ENCODE measurements at regions not wholly inside any gene's neighbourhood (a gene's known extent, or its start where the extent isn't known, plus 50 kb on each side); places are given as distances from the start of the nearest gene placed in this dataset.

DNA sequence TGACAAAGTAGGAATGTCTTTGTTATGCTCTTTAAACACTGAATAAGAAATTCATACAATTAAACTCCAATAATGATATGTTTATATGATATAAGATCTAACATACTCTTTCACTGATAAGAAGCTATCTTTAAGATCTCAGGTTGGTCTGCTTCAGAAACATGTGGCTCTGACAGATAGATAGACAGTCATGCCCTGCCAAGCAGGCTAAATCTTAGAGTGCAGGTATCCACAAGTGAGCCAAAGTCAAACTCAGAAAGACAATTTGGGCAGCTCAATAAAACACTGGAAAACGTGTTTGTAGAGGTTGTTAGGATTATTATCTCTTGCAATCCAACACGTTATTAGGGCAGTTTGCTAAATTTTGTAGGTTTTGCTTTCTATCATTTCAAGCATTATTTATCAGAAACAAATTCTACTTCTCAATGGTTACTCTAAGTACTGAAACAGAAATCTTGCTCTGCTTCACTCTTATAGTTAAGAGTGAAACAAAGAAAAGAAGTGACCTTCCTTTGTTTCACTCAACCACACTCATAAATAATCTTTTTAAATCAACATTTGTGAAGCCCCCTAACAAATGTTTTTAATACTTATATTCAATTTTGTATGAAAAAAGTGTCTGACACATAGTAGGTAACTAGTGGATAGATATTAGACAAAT, 1255.6 kb downstream of the DIAPH3 start:
- H3K36me3 Mint-ChIP-seq (ENCODE audit: low read depth), result no peaks in the 10 kb centered on the region; the same call in 2 of the 3 replicates
- Histone ChIP-seq H4K20me1 (replicated peaks; ENCODE audit: insufficient read depth) (no peaks in the 10 kb centered on the region), H3K4me2 (no peak overlapping the region), H3K27me3 (ENCODE audit: insufficient read depth) (no peaks in the 10 kb centered on the region), H3K79me2 (replicated peaks; ENCODE audit: insufficient read depth) (no peaks in the 10 kb centered on the region), H3K27ac (ENCODE audit: low read depth) (no peak overlapping the region), H3K4me1 (ENCODE audit: insufficient read depth) (no peaks in the 10 kb centered on the region), H3K36me3 (ENCODE audit: insufficient read depth) (no peaks in the 10 kb centered on the region), H3K4me3 (no peak overlapping the region), H3F3A (replicated peaks; ENCODE audit: low read depth) (no peaks in the 10 kb centered on the region), H3K9me2 (ENCODE audit: insufficient read depth) (peaks cover 2% of the 10 kb centered on the region; the same call in 1 of the 2 replicates), H2AFZ (no peak overlapping the region)
- DNase-seq (ENCODE audit: low spot score), result no peak
- H3K27ac Mint-ChIP-seq, result no peak overlapping the region
- peaks cover 2% of the 10 kb centered on the region for H3K27me3 Mint-ChIP-seq (ENCODE audit: insufficient read depth, low read depth, poor library complexity)
- TF ChIP-seq CREB1 (CRISPR knock-in tag; IDR thresholded peaks at IDR 0.05; ENCODE audit: low read depth), result no peak
- no peak overlapping the region for H3K4me3 Mint-ChIP-seq
- no peaks in the 10 kb centered on the region for H3K9me3 Mint-ChIP-seq
- no peaks in the 10 kb centered on the region; the same call in 2 of the 3 replicates for H3K4me1 Mint-ChIP-seq
- ATAC-seq, result no peak

DNA sequence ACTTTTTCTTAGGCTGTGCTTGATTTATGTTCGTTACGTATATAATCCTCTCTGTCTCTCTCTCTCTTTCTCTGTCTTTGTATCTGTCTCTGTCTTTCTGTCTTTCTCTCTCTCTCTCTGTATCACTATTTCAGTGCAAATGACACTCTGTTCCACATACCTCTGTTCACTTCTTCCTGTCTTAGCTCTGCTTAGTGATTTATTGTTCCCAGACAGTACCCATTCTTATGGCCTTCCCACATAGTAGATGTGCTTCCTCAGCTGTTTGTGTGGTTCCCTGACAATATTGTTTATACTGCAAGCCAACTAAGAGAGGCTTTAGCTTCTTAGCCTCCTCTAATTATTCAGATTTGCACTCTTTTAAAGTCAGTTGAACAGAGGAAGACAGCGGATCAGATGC, 1244.2 kb downstream of the DIAPH3 start:
- H3K27ac Mint-ChIP-seq, result no peak overlapping the region
- H3K27me3 Mint-ChIP-seq (ENCODE audit: insufficient read depth, low read depth, poor library complexity), result no peaks in the 10 kb centered on the region
- no peaks in the 10 kb centered on the region for H3F3A ChIP-seq (replicated peaks; ENCODE audit: low read depth)
- H2AFZ ChIP-seq, result no peak overlapping the region
- peaks cover 10% of the 10 kb centered on the region for H3K9me2 ChIP-seq (ENCODE audit: insufficient read depth)
- no peaks in the 10 kb centered on the region for H3K4me1 ChIP-seq (ENCODE audit: insufficient read depth)
- H3K36me3 Mint-ChIP-seq (ENCODE audit: low read depth), result no peaks in the 10 kb centered on the region
- H3K36me3 ChIP-seq (ENCODE audit: insufficient read depth), result no peaks in the 10 kb centered on the region
- no peaks in the 10 kb centered on the region for H3K9me3 Mint-ChIP-seq
- no peak overlapping the region for H3K4me3 Mint-ChIP-seq
- no peak overlapping the region for H3K27ac ChIP-seq (ENCODE audit: low read depth)
- H3K4me2 ChIP-seq, result no peak overlapping the region
- no peaks in the 10 kb centered on the region for H3K79me2 ChIP-seq (replicated peaks; ENCODE audit: insufficient read depth)
- ATAC-seq (no peak), DNase-seq (ENCODE audit: low spot score) (no peak)
- H4K20me1 ChIP-seq (replicated peaks; ENCODE audit: insufficient read depth), result no peaks in the 10 kb centered on the region
- H3K4me3 ChIP-seq, result no peak overlapping the region
- no peaks in the 10 kb centered on the region for H3K27me3 ChIP-seq (ENCODE audit: insufficient read depth)
- H3K4me1 Mint-ChIP-seq, result no peaks in the 10 kb centered on the region
- no peak for TF ChIP-seq CREB1 (CRISPR knock-in tag; IDR thresholded peaks at IDR 0.05; ENCODE audit: low read depth)
- TF ChIP-seq STAT1 (IDR thresholded peaks at IDR 0.05; ENCODE audit: unreplicated experiment), result no peak
- no peak for TF ChIP-seq ZNF114 (CRISPR knock-in tag; IDR thresholded peaks at IDR 0.05)
- no peak for TF ChIP-seq NANOG (IDR thresholded peaks at IDR 0.05; ENCODE audit: borderline replicate concordance)
- no peak for TF ChIP-seq JUNB (IDR thresholded peaks at IDR 0.05; ENCODE audit: unreplicated experiment)
- TF ChIP-seq POLR2AphosphoS5 (IDR thresholded peaks at IDR 0.05; ENCODE audit: low read depth), result no peak
- TF ChIP-seq, protein P1, sequence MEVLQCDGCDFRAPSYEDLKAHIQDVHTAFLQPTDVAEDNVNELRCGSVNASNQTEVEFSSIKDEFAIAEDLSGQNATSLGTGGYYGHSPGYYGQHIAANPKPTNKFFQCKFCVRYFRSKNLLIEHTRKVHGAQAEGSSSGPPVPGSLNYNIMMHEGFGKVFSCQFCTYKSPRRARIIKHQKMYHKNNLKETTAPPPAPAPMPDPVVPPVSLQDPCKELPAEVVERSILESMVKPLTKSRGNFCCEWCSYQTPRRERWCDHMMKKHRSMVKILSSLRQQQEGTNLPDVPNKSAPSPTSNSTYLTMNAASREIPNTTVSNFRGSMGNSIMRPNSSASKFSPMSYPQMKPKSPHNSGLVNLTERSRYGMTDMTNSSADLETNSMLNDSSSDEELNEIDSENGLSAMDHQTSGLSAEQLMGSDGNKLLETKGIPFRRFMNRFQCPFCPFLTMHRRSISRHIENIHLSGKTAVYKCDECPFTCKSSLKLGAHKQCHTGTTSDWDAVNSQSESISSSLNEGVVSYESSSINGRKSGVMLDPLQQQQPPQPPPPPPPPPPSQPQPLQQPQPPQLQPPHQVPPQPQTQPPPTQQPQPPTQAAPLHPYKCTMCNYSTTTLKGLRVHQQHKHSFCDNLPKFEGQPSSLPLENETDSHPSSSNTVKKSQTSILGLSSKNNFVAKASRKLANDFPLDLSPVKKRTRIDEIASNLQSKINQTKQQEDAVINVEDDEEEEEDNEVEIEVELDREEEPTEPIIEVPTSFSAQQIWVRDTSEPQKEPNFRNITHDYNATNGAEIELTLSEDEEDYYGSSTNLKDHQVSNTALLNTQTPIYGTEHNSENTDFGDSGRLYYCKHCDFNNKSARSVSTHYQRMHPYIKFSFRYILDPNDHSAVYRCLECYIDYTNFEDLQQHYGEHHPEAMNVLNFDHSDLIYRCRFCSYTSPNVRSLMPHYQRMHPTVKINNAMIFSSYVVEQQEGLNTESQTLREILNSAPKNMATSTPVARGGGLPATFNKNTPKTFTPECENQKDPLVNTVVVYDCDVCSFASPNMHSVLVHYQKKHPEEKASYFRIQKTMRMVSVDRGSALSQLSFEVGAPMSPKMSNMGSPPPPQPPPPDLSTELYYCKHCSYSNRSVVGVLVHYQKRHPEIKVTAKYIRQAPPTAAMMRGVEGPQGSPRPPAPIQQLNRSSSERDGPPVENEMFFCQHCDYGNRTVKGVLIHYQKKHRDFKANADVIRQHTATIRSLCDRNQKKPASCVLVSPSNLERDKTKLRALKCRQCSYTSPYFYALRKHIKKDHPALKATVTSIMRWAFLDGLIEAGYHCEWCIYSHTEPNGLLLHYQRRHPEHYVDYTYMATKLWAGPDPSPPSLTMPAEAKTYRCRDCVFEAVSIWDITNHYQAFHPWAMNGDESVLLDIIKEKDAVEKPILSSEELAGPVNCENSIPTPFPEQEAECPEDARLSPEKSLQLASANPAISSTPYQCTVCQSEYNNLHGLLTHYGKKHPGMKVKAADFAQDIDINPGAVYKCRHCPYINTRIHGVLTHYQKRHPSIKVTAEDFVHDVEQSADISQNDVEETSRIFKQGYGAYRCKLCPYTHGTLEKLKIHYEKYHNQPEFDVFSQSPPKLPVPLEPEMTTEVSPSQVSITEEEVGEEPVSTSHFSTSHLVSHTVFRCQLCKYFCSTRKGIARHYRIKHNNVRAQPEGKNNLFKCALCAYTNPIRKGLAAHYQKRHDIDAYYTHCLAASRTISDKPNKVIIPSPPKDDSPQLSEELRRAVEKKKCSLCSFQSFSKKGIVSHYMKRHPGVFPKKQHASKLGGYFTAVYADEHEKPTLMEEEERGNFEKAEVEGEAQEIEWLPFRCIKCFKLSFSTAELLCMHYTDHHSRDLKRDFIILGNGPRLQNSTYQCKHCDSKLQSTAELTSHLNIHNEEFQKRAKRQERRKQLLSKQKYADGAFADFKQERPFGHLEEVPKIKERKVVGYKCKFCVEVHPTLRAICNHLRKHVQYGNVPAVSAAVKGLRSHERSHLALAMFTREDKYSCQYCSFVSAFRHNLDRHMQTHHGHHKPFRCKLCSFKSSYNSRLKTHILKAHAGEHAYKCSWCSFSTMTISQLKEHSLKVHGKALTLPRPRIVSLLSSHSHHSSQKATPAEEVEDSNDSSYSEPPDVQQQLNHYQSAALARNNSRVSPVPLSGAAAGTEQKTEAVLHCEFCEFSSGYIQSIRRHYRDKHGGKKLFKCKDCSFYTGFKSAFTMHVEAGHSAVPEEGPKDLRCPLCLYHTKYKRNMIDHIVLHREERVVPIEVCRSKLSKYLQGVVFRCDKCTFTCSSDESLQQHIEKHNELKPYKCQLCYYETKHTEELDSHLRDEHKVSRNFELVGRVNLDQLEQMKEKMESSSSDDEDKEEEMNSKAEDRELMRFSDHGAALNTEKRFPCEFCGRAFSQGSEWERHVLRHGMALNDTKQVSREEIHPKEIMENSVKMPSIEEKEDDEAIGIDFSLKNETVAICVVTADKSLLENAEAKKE (CRISPR knock-in tag; IDR thresholded peaks at IDR 0.05), result no peak
- TF ChIP-seq, protein P2, sequence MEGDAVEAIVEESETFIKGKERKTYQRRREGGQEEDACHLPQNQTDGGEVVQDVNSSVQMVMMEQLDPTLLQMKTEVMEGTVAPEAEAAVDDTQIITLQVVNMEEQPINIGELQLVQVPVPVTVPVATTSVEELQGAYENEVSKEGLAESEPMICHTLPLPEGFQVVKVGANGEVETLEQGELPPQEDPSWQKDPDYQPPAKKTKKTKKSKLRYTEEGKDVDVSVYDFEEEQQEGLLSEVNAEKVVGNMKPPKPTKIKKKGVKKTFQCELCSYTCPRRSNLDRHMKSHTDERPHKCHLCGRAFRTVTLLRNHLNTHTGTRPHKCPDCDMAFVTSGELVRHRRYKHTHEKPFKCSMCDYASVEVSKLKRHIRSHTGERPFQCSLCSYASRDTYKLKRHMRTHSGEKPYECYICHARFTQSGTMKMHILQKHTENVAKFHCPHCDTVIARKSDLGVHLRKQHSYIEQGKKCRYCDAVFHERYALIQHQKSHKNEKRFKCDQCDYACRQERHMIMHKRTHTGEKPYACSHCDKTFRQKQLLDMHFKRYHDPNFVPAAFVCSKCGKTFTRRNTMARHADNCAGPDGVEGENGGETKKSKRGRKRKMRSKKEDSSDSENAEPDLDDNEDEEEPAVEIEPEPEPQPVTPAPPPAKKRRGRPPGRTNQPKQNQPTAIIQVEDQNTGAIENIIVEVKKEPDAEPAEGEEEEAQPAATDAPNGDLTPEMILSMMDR (conservative IDR thresholded peaks at IDR 0.05; ENCODE audit: low read depth in 2 of 2), result no peak
- TF ChIP-seq, protein P3, sequence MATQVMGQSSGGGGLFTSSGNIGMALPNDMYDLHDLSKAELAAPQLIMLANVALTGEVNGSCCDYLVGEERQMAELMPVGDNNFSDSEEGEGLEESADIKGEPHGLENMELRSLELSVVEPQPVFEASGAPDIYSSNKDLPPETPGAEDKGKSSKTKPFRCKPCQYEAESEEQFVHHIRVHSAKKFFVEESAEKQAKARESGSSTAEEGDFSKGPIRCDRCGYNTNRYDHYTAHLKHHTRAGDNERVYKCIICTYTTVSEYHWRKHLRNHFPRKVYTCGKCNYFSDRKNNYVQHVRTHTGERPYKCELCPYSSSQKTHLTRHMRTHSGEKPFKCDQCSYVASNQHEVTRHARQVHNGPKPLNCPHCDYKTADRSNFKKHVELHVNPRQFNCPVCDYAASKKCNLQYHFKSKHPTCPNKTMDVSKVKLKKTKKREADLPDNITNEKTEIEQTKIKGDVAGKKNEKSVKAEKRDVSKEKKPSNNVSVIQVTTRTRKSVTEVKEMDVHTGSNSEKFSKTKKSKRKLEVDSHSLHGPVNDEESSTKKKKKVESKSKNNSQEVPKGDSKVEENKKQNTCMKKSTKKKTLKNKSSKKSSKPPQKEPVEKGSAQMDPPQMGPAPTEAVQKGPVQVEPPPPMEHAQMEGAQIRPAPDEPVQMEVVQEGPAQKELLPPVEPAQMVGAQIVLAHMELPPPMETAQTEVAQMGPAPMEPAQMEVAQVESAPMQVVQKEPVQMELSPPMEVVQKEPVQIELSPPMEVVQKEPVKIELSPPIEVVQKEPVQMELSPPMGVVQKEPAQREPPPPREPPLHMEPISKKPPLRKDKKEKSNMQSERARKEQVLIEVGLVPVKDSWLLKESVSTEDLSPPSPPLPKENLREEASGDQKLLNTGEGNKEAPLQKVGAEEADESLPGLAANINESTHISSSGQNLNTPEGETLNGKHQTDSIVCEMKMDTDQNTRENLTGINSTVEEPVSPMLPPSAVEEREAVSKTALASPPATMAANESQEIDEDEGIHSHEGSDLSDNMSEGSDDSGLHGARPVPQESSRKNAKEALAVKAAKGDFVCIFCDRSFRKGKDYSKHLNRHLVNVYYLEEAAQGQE (IDR thresholded peaks at IDR 0.05; ENCODE audit: unreplicated experiment), result no peak

All from GM23338 (cell line).